ENCODE measurements at regions not wholly inside any gene's neighbourhood (a gene's known extent, or its start where the extent isn't known, plus 50 kb on each side); places are given as distances from the start of the nearest gene placed in this dataset.

DNA sequence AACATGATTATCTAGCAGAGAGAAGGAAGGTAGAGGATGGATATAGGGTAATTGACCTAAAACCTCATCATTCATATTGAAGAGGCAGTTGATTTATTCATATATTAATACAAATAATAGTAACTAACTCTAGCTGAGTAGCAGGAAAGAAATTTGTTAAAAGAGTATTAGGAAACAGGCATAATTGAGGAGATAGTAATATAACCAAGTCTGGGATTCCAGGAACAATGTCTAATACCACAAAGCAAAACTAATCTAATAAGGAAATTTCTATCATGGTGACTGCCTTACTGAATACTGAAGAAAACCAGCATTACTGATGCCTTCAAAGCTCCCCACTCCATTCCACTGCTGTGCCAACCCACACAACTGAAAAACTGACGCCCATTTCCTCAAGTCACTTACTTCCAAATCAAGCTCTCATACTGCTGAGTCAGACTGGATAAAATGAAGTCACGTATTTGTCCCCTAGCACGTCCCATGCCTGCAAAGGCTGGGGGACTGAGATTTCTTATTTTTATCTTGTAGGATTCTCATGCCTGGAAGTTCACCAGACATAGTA is 153.9 kb downstream of the SMC2 start:
- no peaks in the 10 kb centered on the region for H3K36me3 ChIP-seq
- no peak overlapping the region for H3K4me3 ChIP-seq
- H3K27ac ChIP-seq, result no peak overlapping the region
- no peak for DNase-seq
- H3K27me3 ChIP-seq, result no peaks in the 10 kb centered on the region
- no peak for ATAC-seq
- intact Hi-C loops (cut with DNase I), result no loop called here
- H3K4me1 ChIP-seq, result no peaks in the 10 kb centered on the region
- H3K9me3 ChIP-seq, result no peaks in the 10 kb centered on the region
- TF ChIP-seq, protein P1, sequence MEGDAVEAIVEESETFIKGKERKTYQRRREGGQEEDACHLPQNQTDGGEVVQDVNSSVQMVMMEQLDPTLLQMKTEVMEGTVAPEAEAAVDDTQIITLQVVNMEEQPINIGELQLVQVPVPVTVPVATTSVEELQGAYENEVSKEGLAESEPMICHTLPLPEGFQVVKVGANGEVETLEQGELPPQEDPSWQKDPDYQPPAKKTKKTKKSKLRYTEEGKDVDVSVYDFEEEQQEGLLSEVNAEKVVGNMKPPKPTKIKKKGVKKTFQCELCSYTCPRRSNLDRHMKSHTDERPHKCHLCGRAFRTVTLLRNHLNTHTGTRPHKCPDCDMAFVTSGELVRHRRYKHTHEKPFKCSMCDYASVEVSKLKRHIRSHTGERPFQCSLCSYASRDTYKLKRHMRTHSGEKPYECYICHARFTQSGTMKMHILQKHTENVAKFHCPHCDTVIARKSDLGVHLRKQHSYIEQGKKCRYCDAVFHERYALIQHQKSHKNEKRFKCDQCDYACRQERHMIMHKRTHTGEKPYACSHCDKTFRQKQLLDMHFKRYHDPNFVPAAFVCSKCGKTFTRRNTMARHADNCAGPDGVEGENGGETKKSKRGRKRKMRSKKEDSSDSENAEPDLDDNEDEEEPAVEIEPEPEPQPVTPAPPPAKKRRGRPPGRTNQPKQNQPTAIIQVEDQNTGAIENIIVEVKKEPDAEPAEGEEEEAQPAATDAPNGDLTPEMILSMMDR (IDR thresholded peaks at IDR 0.05), result no peak

DNA sequence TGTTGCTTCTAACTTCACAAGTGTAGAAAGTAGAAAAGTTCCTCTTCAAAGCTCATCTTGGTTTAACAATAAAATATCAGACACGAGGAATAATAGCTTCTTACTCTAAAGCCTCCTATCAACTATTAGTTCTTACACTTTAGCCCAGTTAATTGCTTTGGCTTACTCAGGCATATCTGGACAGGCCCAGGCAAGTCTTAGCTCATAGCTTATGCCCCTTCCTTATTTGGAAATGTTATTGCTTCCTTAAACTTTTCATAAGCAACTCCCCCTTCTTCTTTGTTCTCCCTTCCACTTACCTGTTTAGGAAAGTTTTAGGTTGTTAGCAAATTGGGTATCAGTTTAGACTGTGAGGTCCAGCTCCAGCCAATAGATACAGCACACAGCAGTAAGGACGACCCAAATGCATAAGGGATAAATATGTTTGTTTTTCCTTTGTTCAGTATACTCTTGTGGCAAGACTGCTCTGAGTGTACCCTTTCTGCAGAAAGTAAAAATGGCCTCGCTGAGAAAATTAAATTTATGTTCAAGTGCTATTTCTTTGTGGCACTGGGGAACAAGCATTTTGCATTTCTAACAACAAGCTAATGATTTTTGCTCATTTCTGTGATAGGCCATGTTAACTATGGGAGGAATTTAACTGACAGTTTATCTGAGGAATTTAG is 162.1 kb downstream of the SMC2 start:
- Histone ChIP-seq H3K4me3 (no peak overlapping the region), H3K9me3 (no peaks in the 10 kb centered on the region), H3K4me1 (no peaks in the 10 kb centered on the region), H3K27me3 (no peaks in the 10 kb centered on the region), H3K27ac (no peak overlapping the region), H3K36me3 (no peaks in the 10 kb centered on the region)
- ATAC-seq, result no peak
- TF ChIP-seq, protein P1 (IDR thresholded peaks at IDR 0.05), result no peak
- DNase-seq, result no peak
- intact Hi-C loops (cut with DNase I), result no loop called here

DNA sequence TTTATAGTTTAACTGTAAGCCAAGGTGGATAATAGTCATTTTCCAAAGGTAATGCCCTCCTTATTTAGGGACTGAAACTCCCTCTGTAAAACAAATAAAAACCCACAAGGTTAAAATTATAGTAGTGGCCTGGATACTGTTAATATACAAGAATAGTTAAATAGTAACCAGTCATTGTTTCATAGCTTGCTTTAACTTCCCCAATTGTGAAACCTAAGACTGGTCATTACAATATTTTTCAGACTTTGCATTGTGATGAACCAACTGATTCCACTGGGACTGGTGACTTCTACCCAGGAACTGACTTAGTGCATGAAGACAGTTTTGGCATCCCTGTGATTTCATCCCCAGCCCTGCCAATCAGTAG is 162.6 kb downstream of the SMC2 start:
- DNase-seq, result no peak
- no peaks in the 10 kb centered on the region for H3K36me3 ChIP-seq
- no peaks in the 10 kb centered on the region for H3K27me3 ChIP-seq
- intact Hi-C loops (cut with DNase I), result no loop called here
- no peak overlapping the region for H3K4me3 ChIP-seq
- H3K27ac ChIP-seq, result no peak overlapping the region
- no peaks in the 10 kb centered on the region for H3K4me1 ChIP-seq
- ATAC-seq, result no peak
- no peaks in the 10 kb centered on the region for H3K9me3 ChIP-seq
- TF ChIP-seq, protein P1 (IDR thresholded peaks at IDR 0.05), result no peak

DNA sequence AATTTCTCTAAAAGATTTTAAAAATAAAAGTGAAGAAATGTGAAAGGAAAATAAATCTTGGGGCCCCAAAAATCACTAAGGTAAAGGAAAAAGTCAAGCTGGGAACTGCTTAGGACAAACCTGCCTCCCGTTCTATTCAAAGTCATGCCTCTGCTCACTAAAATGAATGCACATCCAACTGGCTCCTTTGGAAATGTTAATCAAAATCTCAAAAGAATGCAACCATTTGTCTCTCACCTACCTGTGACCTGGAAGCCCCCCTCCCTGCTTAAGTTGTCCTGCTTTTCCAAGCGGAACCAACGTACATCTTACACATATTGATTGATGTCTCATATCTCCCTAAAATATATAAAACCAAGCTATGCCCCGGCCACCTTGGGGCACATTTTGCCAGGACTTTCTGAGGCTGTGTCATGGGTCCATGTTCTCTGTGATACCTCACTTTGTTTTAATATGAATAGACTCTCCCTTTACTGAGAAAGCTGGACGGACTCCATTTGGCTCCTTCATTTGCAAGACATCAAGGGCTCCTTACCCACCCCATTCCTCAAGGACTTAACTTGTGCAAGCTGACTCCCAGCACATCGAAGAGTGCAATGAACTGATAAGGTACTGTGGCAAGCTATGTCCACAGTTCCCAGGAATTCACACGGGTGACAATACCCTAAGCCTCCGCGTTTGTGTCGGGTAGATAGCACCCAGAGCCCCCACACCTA is 164.3 kb downstream of the SMC2 start:
- no peaks in the 10 kb centered on the region for H3K27me3 ChIP-seq
- ATAC-seq (no peak), DNase-seq (no peak)
- H3K9me3 ChIP-seq, result no peaks in the 10 kb centered on the region
- TF ChIP-seq, protein P1 (IDR thresholded peaks at IDR 0.05), result no peak
- no peaks in the 10 kb centered on the region for H3K36me3 ChIP-seq
- intact Hi-C loops (cut with DNase I), result no loop called here
- no peaks in the 10 kb centered on the region for H3K4me1 ChIP-seq
- H3K27ac ChIP-seq, result no peak overlapping the region
- H3K4me3 ChIP-seq, result no peak overlapping the region

DNA sequence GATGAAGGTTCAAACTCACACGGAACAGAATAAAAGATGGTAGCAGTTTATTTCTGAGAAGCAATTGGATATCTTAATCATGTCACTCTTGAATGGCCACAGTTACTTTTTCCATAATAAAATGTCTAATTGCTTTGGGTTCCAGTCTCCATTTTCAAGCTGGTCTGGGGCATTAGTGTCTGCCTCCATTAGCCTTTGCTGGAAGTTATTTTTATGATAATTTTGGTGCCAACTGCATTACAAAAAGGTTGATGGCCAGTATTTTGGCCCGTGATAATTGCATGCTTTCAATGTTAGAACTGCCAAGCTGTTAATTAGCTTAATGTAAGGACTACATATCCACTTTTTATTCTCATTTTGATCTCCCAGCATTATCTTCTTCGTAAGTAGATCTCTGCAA is 165.9 kb downstream of the SMC2 start:
- Histone ChIP-seq H3K4me3 (no peak overlapping the region), H3K27ac (no peak overlapping the region), H3K36me3 (no peaks in the 10 kb centered on the region), H3K9me3 (no peaks in the 10 kb centered on the region), H3K27me3 (no peaks in the 10 kb centered on the region), H3K4me1 (no peaks in the 10 kb centered on the region)
- ATAC-seq (no peak), DNase-seq (no peak)
- TF ChIP-seq, protein P1 (IDR thresholded peaks at IDR 0.05), result no peak
- intact Hi-C loops (cut with DNase I), result no loop called here
